Mucosa of descending colon (tissue), 3 donors: ENCODE measurements at regions not wholly inside any gene's neighbourhood (a gene's known extent, or its start where the extent isn't known, plus 50 kb on each side); places are given as distances from the start of the nearest gene placed in this dataset.

Source experiments
- ATAC-seq: fragments of 200-7000 bp; cut with Tn5 transposase; one replicate; pipeline ENCODE4 v1.9.1; 2020; ENCODE audit warnings: mild to moderate bottlenecking, moderate library complexity
- DNase-seq, 3 donors: peaks; one replicate each; pipeline ENCODE4 v3.0.0-alpha.2; 2020
- H3K36me3 ChIP-seq: fragments of 200-600 bp; one replicate; pipeline ENCODE4 v1.8.0; 2021; ENCODE audit warnings: low read depth, mild to moderate bottlenecking
- H3K4me1 ChIP-seq: fragments of 200-600 bp; one replicate; pipeline ENCODE4 v1.8.0; 2021; ENCODE audit warnings: low read depth, mild to moderate bottlenecking
- H3K4me3 ChIP-seq: fragments of 200-600 bp; one replicate; pipeline ENCODE4 v1.8.0; 2021; ENCODE audit warnings: mild to moderate bottlenecking
- H3K9me3 ChIP-seq: fragments of 200-600 bp; one replicate; pipeline ENCODE4 v1.8.0; 2021; ENCODE audit warnings: mild to moderate bottlenecking
- intact Hi-C, 2 donors: fragments of 100-400 bp; cut with DNase I in 1 of 2; cut with micrococcal nuclease in 1 of 2; formaldehyde crosslinking; loops; one replicate each; pipeline versions ENCODE4 v1.11.0 to v1.11.1; 2022; cut with DNase I, micrococcal nuclease
- TF ChIP-seq, protein P1 (sequence below): fragments of 200-600 bp; IDR thresholded peaks from one replicate; pipeline ENCODE4 v1.8.0; 2022; ENCODE audit warnings: antibody characterized with exemption, mild to moderate bottlenecking
- donor health status: DM: no; HTN: no; CAD: no; lungs with moderate emphysema.
- donor health status: DM: no; HTN: no; CAD: no.
- donor health status: DM: no; HTN: yes; CAD: no.

DNA sequence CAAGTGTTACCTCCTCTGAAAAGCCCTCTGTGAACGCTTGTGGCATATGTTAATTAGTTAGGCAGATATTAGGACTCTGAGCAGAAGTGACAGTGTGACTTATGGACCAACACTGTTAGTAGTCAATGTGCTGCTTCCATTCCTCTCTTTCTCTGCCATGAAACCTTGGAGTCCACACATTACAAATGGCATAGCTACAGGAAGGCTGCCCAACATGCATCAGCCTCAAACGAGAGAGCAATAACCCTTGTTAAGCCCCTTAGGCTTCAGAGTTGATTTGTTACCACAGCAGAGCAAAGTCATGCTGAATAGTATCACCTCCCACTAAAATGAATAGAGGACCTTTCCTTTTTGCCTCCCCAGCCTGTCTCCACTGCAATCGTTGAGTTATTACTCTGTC lies 397.7 kb upstream of the SMARCA2 start:
- intact Hi-C loops: no loop called here
- Histone ChIP-seq H3K9me3 (no peaks in the 10 kb centered on the region), H3K4me3 (no peak overlapping the region), H3K36me3 (no peaks in the 10 kb centered on the region), H3K4me1 (no peaks in the 10 kb centered on the region)
- ATAC-seq (no peak), DNase-seq (no peak)
- TF ChIP-seq, protein P1, sequence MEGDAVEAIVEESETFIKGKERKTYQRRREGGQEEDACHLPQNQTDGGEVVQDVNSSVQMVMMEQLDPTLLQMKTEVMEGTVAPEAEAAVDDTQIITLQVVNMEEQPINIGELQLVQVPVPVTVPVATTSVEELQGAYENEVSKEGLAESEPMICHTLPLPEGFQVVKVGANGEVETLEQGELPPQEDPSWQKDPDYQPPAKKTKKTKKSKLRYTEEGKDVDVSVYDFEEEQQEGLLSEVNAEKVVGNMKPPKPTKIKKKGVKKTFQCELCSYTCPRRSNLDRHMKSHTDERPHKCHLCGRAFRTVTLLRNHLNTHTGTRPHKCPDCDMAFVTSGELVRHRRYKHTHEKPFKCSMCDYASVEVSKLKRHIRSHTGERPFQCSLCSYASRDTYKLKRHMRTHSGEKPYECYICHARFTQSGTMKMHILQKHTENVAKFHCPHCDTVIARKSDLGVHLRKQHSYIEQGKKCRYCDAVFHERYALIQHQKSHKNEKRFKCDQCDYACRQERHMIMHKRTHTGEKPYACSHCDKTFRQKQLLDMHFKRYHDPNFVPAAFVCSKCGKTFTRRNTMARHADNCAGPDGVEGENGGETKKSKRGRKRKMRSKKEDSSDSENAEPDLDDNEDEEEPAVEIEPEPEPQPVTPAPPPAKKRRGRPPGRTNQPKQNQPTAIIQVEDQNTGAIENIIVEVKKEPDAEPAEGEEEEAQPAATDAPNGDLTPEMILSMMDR: no peak

GRCh38 chr9:1619915-1620710 lies 395.0 kb upstream of the SMARCA2 start:
- Histone ChIP-seq H3K4me1 (no peaks in the 10 kb centered on the region), H3K4me3 (no peak overlapping the region), H3K36me3 (no peaks in the 10 kb centered on the region), H3K9me3 (no peaks in the 10 kb centered on the region)
- ATAC-seq (no peak), DNase-seq (no peak)
- TF ChIP-seq, protein P1: no peak
- intact Hi-C loops: no loop called here

- TF ChIP-seq, protein P1: no peak
- H3K4me3 ChIP-seq: no peak overlapping the region
- intact Hi-C loops: no loop called here
Measured at GRCh38 chr9:1637401-1637800, 377.7 kb upstream of the SMARCA2 start.

GRCh38 chr9:1639166-1639565 lies 376.0 kb upstream of the SMARCA2 start:
- no peak overlapping the region for H3K4me3 ChIP-seq
- intact Hi-C loops: no loop called here
- TF ChIP-seq, protein P1: no peak
- no peaks in the 10 kb centered on the region for H3K4me1 ChIP-seq
- no peaks in the 10 kb centered on the region for H3K36me3 ChIP-seq
- DNase-seq (no peak), ATAC-seq (no peak)
- H3K9me3 ChIP-seq: no peaks in the 10 kb centered on the region

More at GRCh38 chr9:1637401-1637800, 377.7 kb upstream of the SMARCA2 start:
- Histone ChIP-seq H3K4me1 (no peaks in the 10 kb centered on the region), H3K36me3 (no peaks in the 10 kb centered on the region), H3K9me3 (no peaks in the 10 kb centered on the region)
- no peak for DNase-seq
- no peak for ATAC-seq

- Histone ChIP-seq H3K36me3 (no peaks in the 10 kb centered on the region), H3K9me3 (no peaks in the 10 kb centered on the region), H3K4me3 (no peak overlapping the region), H3K4me1 (no peaks in the 10 kb centered on the region)
- intact Hi-C loops: no loop called here
- peak in 1 of 3 donors; percentile 1 for DNase-seq
- ATAC-seq: no peak
- TF ChIP-seq, protein P1: no peak
Measured at GRCh38 chr9:1647776-1648175, 367.4 kb upstream of the SMARCA2 start.
